ENCODE measurements at regions not wholly inside any gene's neighbourhood (a gene's known extent, or its start where the extent isn't known, plus 50 kb on each side); places are given as distances from the start of the nearest gene placed in this dataset.

DNA sequence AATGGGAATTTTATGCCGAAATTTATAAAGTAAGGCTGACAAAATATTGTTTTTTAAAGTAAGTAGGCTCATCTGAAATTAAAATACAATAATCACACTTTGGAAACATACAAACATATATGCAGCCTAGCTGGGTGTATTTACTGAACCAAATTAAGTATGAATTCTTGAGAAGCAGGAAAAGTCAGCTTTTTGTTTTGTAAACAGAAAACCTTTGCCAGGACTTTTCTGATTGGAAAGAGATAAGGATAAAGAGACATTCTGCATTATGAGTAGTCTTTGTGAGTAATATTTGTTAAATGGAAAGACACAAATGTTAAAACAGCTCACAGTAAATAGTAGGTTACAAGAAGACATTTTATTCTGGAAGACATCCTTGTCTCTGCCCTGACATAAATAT is 1380.8 kb downstream of the GRIK2 start:
- DNase-seq = no peak
- Histone ChIP-seq H3K4me3 (no peak overlapping the region), H3K36me3 (replicated peaks in 1 of 2) (no peaks in the 10 kb centered on the region), H3K4me1 (replicated peaks in 1 of 2) (no peaks in the 10 kb centered on the region), H3K27ac (no peak overlapping the region), H3K9me3 (replicated peaks in 1 of 3) (peaks cover 0 to 6% (median 0%) of the 10 kb centered on the region in 3 donors), H3K27me3 (no peaks in the 10 kb centered on the region)
- intact Hi-C loops (cut with DNase I) = no loop called here
- 51 to 74% (median 64%) methylated on average over 1 of the region's 1 CpG for WGBS, 4 donors
- TF ChIP-seq POLR2A (IDR thresholded peaks at IDR 0.05) (no peak), CTCF (IDR thresholded peaks at IDR 0.05) (no peak)

DNA sequence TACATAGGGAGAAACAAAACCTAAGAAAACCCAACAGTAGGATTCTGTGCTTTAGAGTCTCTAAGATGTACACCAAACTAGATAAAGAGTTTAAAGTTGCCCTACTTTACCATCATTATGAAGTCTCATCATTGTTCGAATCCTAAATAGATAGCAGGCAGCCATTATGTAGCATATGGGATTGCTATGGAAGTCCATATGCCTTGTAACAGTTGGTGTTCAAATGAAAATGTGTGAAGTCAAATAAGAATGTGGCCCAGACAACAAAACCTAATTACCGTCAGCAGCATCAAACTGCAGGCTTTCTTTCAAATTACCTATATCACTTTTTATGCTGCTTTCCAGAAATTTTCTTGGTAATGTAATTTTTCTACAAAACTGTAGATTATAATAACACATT is 1380.1 kb downstream of the GRIK2 start:
- Histone ChIP-seq H3K36me3 (replicated peaks in 1 of 2) (no peaks in the 10 kb centered on the region), H3K9me3 (replicated peaks in 1 of 3) (peaks cover 0 to 8% (median 0%) of the 10 kb centered on the region in 3 donors), H3K4me3 (no peak overlapping the region), H3K27me3 (no peaks in the 10 kb centered on the region), H3K4me1 (replicated peaks in 1 of 2) (no peaks in the 10 kb centered on the region), H3K27ac (no peak overlapping the region)
- intact Hi-C loops (cut with DNase I) = no loop called here
- no peak for TF ChIP-seq POLR2A (IDR thresholded peaks at IDR 0.05)
- no peak for DNase-seq
- 76 to 87% (median 84%) methylated on average over 2 of the region's 2 CpGs for WGBS, 4 donors

- no peaks in the 10 kb centered on the region for H3K36me3 ChIP-seq (replicated peaks in 1 of 2)
- no peak for DNase-seq
- 60 to 71% (median 61%) methylated on average over 2 of the region's 2 CpGs for WGBS, 4 donors
- peaks cover 0 to 8% (median 0%) of the 10 kb centered on the region in 3 donors for H3K9me3 ChIP-seq (replicated peaks in 1 of 3)
- no peaks in the 10 kb centered on the region for H3K27me3 ChIP-seq
- intact Hi-C loops (cut with DNase I) = no loop called here
- no peaks in the 10 kb centered on the region for H3K4me1 ChIP-seq (replicated peaks in 1 of 2)
- H3K27ac ChIP-seq = no peak overlapping the region
- no peak overlapping the region for H3K4me3 ChIP-seq
- TF ChIP-seq POLR2A (IDR thresholded peaks at IDR 0.05) (no peak), CTCF (IDR thresholded peaks at IDR 0.05) (no peak)
These were observed 1373.5 kb downstream of the GRIK2 start for GRCh38 chr6:102766963-102767362.

DNA sequence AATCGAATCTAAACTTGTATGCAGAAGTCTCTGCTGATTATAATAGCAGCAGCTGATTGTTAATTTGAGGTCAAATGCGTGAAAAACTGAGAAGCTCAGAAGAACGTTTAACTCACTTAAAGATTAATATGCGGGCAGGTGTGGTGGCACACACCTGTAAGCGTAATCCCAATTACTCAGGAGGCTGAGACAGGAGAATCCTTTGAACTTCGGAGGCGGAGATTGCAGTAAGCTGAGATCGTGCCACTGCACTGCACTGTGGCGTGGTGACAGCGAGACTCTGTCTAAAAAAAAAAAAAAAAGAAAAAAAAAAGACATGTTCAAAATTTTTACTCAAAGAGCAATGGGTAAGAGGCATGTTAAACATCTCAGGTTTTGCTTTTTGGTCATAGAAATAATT is 1370.8 kb downstream of the GRIK2 start:
- Histone ChIP-seq H3K9me3 (replicated peaks in 1 of 3) (peaks cover 0 to 2% (median 0%) of the 10 kb centered on the region in 3 donors), H3K4me1 (replicated peaks in 1 of 2) (no peaks in the 10 kb centered on the region), H3K27ac (no peak overlapping the region), H3K4me3 (no peak overlapping the region), H3K36me3 (replicated peaks in 1 of 2) (no peaks in the 10 kb centered on the region), H3K27me3 (no peaks in the 10 kb centered on the region)
- intact Hi-C loops (cut with DNase I) = no loop called here
- WGBS, 4 donors = 78 to 84% (median 80%) methylated on average over 10 of the region's 10 CpGs
- TF ChIP-seq CTCF (IDR thresholded peaks at IDR 0.05) (no peak), POLR2A (IDR thresholded peaks at IDR 0.05) (no peak)
- DNase-seq = no peak

DNA sequence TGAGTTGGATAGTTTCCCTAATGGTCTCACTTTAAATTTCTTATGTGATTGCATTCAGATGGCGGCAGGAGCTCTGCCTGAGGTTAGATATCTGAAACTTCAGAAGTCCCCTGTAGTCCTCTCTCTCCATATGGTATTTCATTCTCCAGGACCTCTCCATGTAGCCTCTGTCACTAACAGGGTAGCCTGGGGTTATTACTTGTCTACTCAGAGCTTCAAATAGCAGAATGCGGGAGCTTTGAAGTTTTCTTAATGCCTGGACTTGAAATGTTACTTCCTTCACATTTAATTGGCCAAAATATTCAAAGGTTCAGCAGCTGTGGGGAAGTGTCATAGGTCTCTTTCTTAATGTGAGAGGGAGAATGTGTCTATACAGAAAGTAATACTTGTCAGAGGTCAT is 1370.4 kb downstream of the GRIK2 start:
- Histone ChIP-seq H3K4me3 (no peak overlapping the region), H3K9me3 (replicated peaks in 1 of 3) (no peaks in the 10 kb centered on the region), H3K36me3 (replicated peaks in 1 of 2) (no peaks in the 10 kb centered on the region), H3K27ac (no peak overlapping the region), H3K27me3 (no peaks in the 10 kb centered on the region), H3K4me1 (replicated peaks in 1 of 2) (no peaks in the 10 kb centered on the region)
- WGBS, 4 donors = 69 to 86% (median 79%) methylated on average over 2 of the region's 2 CpGs
- intact Hi-C loops (cut with DNase I) = no loop called here
- DNase-seq = no peak
- TF ChIP-seq POLR2A (IDR thresholded peaks at IDR 0.05) (no peak), CTCF (IDR thresholded peaks at IDR 0.05) (no peak)
